ENCODE measurements at regions not wholly inside any gene's neighbourhood (a gene's known extent, or its start where the extent isn't known, plus 50 kb on each side); places are given as distances from the start of the nearest gene placed in this dataset.

DNA sequence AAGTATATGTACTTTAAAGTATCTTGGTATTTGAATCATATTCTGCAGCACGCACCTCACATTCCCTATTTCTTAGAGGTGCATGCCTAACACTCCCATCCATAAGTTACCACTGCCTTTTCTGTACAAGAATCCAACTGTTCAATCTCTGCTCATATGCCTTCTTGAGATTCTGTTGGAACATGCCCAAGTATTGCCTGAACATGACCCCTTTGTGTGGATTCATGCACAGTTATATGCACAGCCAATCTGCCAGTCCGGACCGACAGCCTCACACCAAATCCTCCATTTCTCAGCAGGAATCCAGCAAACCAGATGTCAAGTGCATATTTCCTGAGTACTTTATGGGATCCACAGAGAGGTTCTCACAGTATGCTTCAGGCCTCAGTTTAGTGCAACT, 222.0 kb downstream of the TMEM182 start:
- TF ChIP-seq SPI1 (IDR thresholded peaks at IDR 0.05; ENCODE audit: borderline replicate concordance, low read depth) (no peak), GABPA (IDR thresholded peaks at IDR 0.05; ENCODE audit: low read depth) (no peak), POLR2AphosphoS5 (IDR thresholded peaks at IDR 0.05; ENCODE audit: low read depth) (no peak)
- TF ChIP-seq, protein P1, sequence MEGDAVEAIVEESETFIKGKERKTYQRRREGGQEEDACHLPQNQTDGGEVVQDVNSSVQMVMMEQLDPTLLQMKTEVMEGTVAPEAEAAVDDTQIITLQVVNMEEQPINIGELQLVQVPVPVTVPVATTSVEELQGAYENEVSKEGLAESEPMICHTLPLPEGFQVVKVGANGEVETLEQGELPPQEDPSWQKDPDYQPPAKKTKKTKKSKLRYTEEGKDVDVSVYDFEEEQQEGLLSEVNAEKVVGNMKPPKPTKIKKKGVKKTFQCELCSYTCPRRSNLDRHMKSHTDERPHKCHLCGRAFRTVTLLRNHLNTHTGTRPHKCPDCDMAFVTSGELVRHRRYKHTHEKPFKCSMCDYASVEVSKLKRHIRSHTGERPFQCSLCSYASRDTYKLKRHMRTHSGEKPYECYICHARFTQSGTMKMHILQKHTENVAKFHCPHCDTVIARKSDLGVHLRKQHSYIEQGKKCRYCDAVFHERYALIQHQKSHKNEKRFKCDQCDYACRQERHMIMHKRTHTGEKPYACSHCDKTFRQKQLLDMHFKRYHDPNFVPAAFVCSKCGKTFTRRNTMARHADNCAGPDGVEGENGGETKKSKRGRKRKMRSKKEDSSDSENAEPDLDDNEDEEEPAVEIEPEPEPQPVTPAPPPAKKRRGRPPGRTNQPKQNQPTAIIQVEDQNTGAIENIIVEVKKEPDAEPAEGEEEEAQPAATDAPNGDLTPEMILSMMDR (IDR thresholded peaks at IDR 0.05; ENCODE audit: insufficient read depth, low read length) = no peak
- TF ChIP-seq, protein P2, sequence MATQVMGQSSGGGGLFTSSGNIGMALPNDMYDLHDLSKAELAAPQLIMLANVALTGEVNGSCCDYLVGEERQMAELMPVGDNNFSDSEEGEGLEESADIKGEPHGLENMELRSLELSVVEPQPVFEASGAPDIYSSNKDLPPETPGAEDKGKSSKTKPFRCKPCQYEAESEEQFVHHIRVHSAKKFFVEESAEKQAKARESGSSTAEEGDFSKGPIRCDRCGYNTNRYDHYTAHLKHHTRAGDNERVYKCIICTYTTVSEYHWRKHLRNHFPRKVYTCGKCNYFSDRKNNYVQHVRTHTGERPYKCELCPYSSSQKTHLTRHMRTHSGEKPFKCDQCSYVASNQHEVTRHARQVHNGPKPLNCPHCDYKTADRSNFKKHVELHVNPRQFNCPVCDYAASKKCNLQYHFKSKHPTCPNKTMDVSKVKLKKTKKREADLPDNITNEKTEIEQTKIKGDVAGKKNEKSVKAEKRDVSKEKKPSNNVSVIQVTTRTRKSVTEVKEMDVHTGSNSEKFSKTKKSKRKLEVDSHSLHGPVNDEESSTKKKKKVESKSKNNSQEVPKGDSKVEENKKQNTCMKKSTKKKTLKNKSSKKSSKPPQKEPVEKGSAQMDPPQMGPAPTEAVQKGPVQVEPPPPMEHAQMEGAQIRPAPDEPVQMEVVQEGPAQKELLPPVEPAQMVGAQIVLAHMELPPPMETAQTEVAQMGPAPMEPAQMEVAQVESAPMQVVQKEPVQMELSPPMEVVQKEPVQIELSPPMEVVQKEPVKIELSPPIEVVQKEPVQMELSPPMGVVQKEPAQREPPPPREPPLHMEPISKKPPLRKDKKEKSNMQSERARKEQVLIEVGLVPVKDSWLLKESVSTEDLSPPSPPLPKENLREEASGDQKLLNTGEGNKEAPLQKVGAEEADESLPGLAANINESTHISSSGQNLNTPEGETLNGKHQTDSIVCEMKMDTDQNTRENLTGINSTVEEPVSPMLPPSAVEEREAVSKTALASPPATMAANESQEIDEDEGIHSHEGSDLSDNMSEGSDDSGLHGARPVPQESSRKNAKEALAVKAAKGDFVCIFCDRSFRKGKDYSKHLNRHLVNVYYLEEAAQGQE (IDR thresholded peaks at IDR 0.05; ENCODE audit: insufficient replicate concordance, low read depth) = no peak
- H3K27ac ChIP-seq (replicated peaks) = no peak overlapping the region
- DNase-seq (ENCODE audit: low read depth in 1 of 2, low spot score in 1 of 2) = no peak
- no peak overlapping the region for H3K4me3 ChIP-seq (replicated peaks; ENCODE audit: insufficient read depth, low read length)
- no peaks in the 10 kb centered on the region for H3K27me3 ChIP-seq (ENCODE audit: insufficient read depth, poor library complexity, severe bottlenecking)

DNA sequence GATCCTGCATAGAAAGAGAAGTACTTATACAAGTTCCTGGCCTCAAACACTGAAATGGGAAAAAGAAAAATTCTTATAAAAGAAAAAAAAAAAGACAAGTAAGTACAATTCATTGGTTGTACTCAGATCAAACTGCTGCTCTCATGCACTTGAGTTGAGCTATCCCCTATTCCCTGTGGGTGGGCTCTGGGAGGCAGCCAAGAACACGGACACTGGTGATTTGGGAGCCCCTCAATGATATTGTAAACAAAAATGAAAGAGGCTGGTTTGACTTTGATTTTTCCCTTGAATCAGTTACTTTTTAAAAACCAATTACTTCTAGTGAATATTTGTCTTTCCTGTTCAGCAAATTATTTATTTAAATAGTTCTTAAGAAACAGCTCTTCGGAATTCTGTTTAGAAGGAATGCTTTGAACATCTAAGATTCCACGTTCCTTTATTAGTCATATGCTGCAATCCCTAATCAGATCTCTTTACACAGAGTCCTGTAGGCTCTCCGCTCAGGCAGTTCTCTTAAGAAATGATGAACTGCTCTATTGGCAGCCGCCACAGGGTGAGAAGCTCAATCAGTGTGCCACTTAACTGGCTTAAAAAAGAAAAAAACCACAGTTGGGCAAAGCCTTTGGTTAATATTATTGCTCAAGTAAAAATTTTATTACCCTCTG, 225.1 kb downstream of the TMEM182 start:
- DNase-seq (ENCODE audit: low read depth in 1 of 2, low spot score in 1 of 2) = no peak
- no peak overlapping the region for H3K27ac ChIP-seq (replicated peaks)
- no peaks in the 10 kb centered on the region for H3K27me3 ChIP-seq (ENCODE audit: insufficient read depth, poor library complexity, severe bottlenecking)
- TF ChIP-seq POLR2AphosphoS5 (IDR thresholded peaks at IDR 0.05; ENCODE audit: low read depth) (no peak), SPI1 (IDR thresholded peaks at IDR 0.05; ENCODE audit: borderline replicate concordance, low read depth) (no peak), GABPA (IDR thresholded peaks at IDR 0.05; ENCODE audit: low read depth) (no peak)
- TF ChIP-seq, protein P1 (IDR thresholded peaks at IDR 0.05; ENCODE audit: insufficient read depth, low read length) = no peak
- TF ChIP-seq, protein P2 (IDR thresholded peaks at IDR 0.05; ENCODE audit: insufficient replicate concordance, low read depth) = no peak
- no peak overlapping the region for H3K4me3 ChIP-seq (replicated peaks; ENCODE audit: insufficient read depth, low read length)

DNA sequence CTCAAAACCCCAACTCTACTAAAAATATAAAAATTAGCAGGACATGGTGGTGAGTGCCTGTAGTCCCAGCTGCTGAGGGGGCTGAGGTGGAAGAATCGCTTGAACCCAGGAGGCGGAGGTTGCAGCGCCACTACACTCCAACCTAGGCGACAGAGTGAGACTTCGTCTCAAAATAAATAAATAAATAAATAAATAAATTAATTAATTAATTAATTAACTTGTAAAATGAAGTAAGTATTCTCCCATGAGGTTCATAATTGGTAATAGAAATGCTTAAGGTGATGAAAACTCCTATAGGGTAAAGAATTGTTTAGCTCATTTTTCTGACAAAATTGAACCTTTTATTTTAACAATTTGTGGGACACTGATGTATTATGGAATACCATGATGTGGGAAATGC, 230.8 kb downstream of the TMEM182 start:
- no peak for DNase-seq (ENCODE audit: low read depth in 1 of 2, low spot score in 1 of 2)
- TF ChIP-seq POLR2AphosphoS5 (IDR thresholded peaks at IDR 0.05; ENCODE audit: low read depth) (no peak), SPI1 (IDR thresholded peaks at IDR 0.05; ENCODE audit: borderline replicate concordance, low read depth) (no peak), GABPA (IDR thresholded peaks at IDR 0.05; ENCODE audit: low read depth) (no peak)
- TF ChIP-seq, protein P2 (IDR thresholded peaks at IDR 0.05; ENCODE audit: insufficient replicate concordance, low read depth) = no peak
- TF ChIP-seq, protein P1 (IDR thresholded peaks at IDR 0.05; ENCODE audit: insufficient read depth, low read length) = no peak
- peaks cover 2% of the 10 kb centered on the region for H3K27me3 ChIP-seq (ENCODE audit: insufficient read depth, poor library complexity, severe bottlenecking)
- H3K27ac ChIP-seq (replicated peaks) = no peak overlapping the region
- no peak overlapping the region for H3K4me3 ChIP-seq (replicated peaks; ENCODE audit: insufficient read depth, low read length)
